ENCODE measurements at regions not wholly inside any gene's neighbourhood (a gene's known extent, or its start where the extent isn't known, plus 50 kb on each side); places are given as distances from the start of the nearest gene placed in this dataset.

DNA sequence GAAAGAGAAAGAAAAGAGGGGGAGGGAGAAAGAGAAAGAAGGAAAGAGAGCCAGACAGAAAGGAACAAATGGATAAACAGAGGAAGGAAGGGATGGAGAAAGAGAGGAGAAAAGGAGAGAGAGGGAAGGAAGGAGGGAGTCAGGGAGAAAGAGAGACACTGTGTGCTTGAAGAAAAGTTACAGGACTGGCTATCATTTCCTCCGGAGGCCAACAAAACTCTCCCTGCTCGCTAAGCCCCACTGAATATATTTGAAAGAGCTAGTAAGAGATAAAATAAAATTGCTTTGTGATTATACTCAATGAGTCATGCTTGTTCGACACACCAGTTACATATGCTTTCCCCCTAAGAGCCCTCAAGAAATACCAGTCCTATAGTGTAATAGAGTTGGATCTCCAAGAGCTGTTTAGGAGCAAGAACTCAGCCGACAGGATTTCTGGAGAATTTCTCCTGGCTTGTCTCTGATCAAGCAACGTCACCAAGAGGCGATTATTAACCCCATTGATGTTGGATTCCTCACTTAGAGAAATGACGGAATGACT lies 102.2 kb downstream of the MXRA5 start:
- no peaks in the 10 kb centered on the region for H3K36me3 ChIP-seq (ENCODE audit: control insufficient read depth, insufficient read depth, low read length)
- ChIA-PET POLR2A (no interaction called here), CTCF (no interaction called here)
- no peaks in the 10 kb centered on the region for H3K27me3 ChIP-seq (ENCODE audit: control insufficient read depth, insufficient read depth, low read length)
- H3K4me3 ChIP-seq (ENCODE audit: low read depth, low read length), result no peak overlapping the region
- no peak for DNase-seq (ENCODE audit: low read depth)
- TF ChIP-seq, protein P1, sequence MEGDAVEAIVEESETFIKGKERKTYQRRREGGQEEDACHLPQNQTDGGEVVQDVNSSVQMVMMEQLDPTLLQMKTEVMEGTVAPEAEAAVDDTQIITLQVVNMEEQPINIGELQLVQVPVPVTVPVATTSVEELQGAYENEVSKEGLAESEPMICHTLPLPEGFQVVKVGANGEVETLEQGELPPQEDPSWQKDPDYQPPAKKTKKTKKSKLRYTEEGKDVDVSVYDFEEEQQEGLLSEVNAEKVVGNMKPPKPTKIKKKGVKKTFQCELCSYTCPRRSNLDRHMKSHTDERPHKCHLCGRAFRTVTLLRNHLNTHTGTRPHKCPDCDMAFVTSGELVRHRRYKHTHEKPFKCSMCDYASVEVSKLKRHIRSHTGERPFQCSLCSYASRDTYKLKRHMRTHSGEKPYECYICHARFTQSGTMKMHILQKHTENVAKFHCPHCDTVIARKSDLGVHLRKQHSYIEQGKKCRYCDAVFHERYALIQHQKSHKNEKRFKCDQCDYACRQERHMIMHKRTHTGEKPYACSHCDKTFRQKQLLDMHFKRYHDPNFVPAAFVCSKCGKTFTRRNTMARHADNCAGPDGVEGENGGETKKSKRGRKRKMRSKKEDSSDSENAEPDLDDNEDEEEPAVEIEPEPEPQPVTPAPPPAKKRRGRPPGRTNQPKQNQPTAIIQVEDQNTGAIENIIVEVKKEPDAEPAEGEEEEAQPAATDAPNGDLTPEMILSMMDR (IDR thresholded peaks at IDR 0.05; ENCODE audit: insufficient read depth, low read depth, low read length), result no peak

GRCh38 chrX:3232262-3232923 lies 114.1 kb downstream of the MXRA5 start:
- DNase-seq (ENCODE audit: low read depth), result no peak
- no peak overlapping the region for H3K4me3 ChIP-seq (ENCODE audit: low read depth, low read length)
- no peaks in the 10 kb centered on the region for H3K27me3 ChIP-seq (ENCODE audit: control insufficient read depth, insufficient read depth, low read length)
- TF ChIP-seq, protein P1 (IDR thresholded peaks at IDR 0.05; ENCODE audit: insufficient read depth, low read depth, low read length), result no peak
- CTCF ChIA-PET, result no interaction called here
- H3K36me3 ChIP-seq (ENCODE audit: control insufficient read depth, insufficient read depth, low read length), result no peaks in the 10 kb centered on the region
- POLR2A ChIA-PET, result no interaction called here

- ChIA-PET CTCF (no interaction called here), POLR2A (no interaction called here)
- DNase-seq (ENCODE audit: low read depth), result no peak
- Histone ChIP-seq H3K27me3 (ENCODE audit: control insufficient read depth, insufficient read depth, low read length) (no peaks in the 10 kb centered on the region), H3K36me3 (ENCODE audit: control insufficient read depth, insufficient read depth, low read length) (no peaks in the 10 kb centered on the region), H3K4me3 (ENCODE audit: low read depth, low read length) (no peak overlapping the region)
- TF ChIP-seq, protein P1 (IDR thresholded peaks at IDR 0.05; ENCODE audit: insufficient read depth, low read depth, low read length), result no peak
Observed at GRCh38 chrX:3231766-3232165, 114.7 kb downstream of the MXRA5 start.

GRCh38 chrX:3230496-3230895 lies 116.0 kb downstream of the MXRA5 start:
- CTCF ChIA-PET, result no interaction called here
- DNase-seq (ENCODE audit: low read depth), result no peak
- no peaks in the 10 kb centered on the region for H3K36me3 ChIP-seq (ENCODE audit: control insufficient read depth, insufficient read depth, low read length)

GRCh38 chrX:3227526-3227925 lies 118.9 kb downstream of the MXRA5 start:
- no peak for DNase-seq (ENCODE audit: low read depth)
- POLR2A ChIA-PET, result no interaction called here
- CTCF ChIA-PET, result no interaction called here

More at GRCh38 chrX:3230496-3230895, 116.0 kb downstream of the MXRA5 start:
- TF ChIP-seq, protein P1 (IDR thresholded peaks at IDR 0.05; ENCODE audit: insufficient read depth, low read depth, low read length), result no peak
- Histone ChIP-seq H3K27me3 (ENCODE audit: control insufficient read depth, insufficient read depth, low read length) (no peaks in the 10 kb centered on the region), H3K4me3 (ENCODE audit: low read depth, low read length) (no peak overlapping the region)
- POLR2A ChIA-PET, result no interaction called here

More at GRCh38 chrX:3227526-3227925, 118.9 kb downstream of the MXRA5 start:
- TF ChIP-seq, protein P1 (IDR thresholded peaks at IDR 0.05; ENCODE audit: insufficient read depth, low read depth, low read length), result no peak
- H3K4me3 ChIP-seq (ENCODE audit: low read depth, low read length), result no peak overlapping the region
- no peaks in the 10 kb centered on the region for H3K27me3 ChIP-seq (ENCODE audit: control insufficient read depth, insufficient read depth, low read length)
- no peaks in the 10 kb centered on the region for H3K36me3 ChIP-seq (ENCODE audit: control insufficient read depth, insufficient read depth, low read length)
